D341Med (cell line): ENCODE measurements at regions not wholly inside any gene's neighbourhood (a gene's known extent, or its start where the extent isn't known, plus 50 kb on each side); places are given as distances from the start of the nearest gene placed in this dataset.
"Not testable (repeated sequence)": the region's sequence is repeated elsewhere in the genome, so short reads cannot be mapped to it uniquely, and the experiment has no call there.

Experiments used
- DNase-seq: peaks from one replicate; pipeline ENCODE4 v3.0.0; 2012; ENCODE audit warnings: low spot score

DNA sequence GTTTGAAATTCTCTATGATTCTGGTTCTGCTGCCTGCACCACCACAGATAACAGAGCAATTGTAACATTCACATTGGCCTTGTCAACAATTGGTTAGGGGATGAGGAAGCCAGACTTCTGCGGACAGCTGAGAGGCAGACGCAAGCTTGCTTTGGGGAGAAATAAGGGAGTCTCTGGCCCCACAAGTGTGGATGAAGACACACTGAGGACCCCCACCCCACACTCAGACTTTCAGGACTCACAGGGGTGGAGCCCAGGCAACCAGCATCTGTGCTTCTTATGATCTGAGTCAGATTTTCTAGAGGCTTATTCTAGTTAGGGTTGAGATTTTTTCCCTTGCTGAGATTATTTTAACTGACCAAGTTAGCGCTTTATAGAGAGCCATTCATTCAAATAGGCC, 140.3 kb upstream of the IRX2 start:
- DNase-seq: no peak

DNA sequence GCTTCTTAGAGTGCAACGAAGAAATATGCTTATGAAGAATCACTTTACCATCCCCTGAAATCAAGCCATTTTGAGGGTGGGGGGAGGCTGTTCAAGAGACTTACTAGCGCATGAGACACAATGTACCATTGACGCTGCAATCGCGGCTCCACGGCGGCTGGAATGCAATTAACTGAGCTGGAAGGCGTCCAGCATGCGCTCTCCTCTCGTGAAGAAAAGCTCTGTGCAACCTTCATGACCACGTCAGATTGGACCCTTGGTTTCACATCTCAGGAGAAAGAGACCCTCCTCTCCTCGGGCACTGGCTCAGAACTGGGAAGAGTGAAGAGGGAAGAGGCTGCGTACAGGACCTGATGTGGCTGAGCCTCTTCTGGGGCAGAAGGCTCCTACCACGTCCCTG, 138.5 kb upstream of the IRX2 start:
- no peak for DNase-seq

DNA sequence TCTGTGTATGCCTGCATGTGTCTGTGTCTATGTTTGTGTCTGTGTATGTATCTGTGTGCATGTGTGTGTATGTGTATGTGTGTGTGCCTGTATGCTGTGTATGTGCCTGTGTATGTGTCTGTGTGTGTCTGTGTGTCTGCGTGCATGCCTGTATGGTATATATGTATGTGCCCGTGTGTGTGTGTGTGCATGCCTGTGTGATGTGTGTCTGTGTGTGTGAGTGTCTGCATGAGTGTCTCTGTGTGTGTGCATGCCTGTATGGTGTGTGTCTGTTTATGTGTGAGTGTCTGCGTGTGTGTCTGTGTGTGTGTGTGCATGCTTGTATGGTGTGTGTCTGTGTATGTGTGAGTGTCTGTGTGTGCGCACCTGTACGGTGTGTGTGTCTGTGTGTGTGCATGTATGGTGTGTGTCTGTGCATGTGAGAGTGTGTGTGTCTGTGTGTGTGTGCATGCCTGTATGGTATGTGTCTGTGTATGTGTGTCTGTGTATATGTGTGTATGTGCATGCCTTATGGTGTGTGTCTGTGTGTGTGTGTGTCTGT, 137.1 kb upstream of the IRX2 start:
- DNase-seq: no peak

DNA sequence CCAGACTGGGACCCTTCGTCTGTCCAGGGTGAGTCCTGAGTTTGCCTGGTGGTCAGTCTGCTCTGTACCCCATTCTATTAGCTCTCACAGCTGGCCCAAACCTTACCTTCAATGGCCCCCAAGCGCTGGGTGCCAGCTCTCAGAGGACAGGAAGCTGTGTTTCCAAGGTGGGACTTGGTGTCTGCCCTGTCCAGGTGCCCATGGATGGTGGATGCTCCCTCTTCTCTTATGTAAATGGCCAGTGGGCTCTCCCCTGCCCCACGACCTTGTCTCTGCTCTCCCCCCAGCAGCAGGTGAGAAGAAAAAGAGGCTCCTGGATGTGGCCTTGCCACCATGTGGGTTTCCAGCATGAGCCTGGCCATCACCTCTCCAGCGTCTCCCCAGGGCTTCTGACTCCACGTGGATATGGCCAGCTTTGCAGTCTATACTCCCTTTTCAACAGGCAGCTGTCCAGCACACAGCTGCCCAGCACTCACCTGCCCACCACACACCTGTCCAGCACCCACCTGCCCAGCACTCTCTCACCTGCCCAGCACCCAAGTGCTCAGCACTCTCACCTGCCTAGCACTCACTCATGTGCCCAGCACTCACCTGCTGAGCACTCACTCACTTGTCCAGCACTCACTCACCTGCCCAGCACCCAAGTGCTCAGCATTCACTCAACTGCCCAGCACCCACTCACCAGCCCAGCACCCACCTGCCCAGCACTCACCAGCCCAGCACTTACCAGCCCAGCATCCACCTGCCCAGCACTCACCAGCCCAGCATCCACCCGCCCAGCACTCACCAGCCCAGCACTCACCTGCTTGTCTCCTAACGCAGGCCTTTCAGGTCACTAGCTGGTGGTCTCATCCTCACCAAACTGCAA, 136.2 kb upstream of the IRX2 start:
- DNase-seq: no peak

DNA sequence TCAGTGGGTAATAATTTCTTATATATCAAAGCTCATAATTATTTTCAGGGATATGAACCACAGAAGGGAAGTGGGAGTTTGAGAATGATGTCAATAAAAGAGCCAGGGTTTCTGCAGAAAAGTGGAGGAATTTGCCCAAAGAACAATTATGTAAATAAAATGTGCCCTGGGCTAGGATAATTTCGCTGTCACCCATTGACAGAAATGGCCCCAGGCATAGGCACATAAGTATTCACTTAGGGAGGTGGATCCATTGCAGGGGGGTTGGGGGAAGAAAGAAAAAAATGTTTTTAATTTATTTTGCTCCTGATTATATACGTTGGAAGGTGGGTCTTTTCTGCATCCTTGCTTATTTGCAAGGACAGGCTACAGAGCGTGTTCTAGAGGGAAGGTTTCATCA, 135.1 kb upstream of the IRX2 start:
- DNase-seq: no peak

DNA sequence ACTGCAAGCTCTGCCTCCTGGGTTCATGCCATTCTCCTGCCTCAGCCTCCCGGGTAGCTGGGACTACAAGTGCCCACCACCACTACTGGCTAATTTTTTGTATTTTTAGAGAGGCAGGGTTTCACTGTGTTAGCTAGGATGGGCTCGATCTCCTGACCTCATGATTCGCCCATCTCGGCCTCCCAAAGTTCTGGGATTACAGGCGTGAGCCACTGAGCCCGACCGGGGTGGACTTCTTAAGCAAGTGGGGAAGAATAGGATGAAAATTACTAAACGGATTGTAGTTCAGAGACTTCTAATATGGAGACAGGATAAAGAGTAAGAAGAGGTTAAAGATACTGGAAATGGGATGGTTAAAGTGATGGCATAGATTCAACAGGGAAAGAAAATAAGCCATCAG, 132.3 kb upstream of the IRX2 start:
- no peak for DNase-seq

DNA sequence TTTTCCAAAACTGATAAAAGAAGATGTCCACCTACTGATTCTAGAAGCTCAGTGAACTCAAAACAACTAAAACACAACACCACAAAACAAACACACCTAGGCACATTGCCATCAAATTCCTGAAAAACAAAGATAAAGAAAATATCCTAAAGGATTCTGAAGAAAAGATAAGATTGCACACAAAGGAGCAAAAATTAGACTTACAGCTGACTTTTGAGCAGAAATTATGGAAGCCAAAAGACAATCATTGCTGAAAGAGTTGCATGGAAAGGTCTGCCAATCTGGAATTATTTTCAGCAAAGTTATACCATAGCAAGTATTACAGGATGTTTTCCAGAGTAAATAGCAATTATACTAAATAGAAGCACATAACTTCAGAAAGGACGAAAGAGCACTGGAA, 128.2 kb upstream of the IRX2 start:
- no peak for DNase-seq

DNA sequence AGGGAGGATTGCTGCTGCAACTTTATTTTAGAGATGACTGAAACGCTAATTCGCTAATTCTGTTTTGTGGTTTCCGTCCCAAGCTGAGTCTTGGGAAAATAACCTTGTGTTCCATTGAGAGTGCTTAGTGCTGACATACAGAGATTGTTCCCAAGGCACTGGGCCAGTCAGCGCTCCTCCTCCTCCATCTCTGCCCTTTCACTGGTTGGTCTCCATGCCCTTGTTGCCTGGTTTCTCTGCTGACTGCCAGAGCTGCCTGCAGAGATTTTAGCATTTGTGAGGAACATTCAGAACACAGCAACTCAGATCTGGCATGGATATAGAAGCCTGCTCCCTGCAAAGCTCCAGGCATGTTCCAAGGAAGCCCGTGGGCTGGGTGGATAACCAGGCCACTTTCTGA, 126.0 kb upstream of the IRX2 start:
- DNase-seq: no peak

DNA sequence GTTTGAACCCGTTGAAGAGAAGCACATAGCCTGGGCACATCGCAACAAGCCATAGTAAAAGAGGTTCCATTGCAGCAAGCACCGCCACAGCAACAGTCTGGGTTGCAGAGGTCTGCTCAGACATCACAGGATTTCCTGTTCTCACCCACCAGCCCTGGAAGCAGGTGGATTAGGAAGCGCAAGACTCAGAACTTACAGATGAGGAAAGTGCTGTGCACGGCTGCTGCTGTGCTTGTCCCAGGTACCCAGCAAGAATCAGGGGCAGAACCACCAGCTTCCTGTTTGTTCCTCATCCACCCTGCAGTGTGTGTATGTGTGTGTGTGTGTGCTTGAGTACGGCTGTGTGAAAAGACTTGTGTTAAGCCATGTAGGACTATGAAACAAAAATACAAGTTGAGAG, 124.7 kb upstream of the IRX2 start:
- DNase-seq: no peak

DNA sequence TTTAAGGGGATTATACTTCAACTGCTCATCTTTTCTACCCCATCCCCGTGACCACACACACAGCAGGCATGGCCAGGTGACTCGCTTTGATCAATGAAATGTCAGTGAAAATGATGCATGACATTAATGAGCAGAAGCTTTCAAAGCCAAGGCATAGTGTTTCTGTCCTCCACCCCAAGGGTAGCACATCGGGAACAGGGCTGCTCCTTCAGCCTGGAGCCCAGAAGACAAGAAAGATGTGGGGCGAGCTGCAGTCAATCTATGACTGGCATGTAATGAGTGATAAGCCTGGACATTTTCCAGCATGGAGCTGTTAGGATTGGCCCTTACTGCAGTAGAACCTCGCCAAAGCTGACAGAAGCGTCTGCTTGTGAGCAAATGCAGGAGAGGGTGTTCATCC, 122.6 kb upstream of the IRX2 start:
- DNase-seq: no peak

DNA sequence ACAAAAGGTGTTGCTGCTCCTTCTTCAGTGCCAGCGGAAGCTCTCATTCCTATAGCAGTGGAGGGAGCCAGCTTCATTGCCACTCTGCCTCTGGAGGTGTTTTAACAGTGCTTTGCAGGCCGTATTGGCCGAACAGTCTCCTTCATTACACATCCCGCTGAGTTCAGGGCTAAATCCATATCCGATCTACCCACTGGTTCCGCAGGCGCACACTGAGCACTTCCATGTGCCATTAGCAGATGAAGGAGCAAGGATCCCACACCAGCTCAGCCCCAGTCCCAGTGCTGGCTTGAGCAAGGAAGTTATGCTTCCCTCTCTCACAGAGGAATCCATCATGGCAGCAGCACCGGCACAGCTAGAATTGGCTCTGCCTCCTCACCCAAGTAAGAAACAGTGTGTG, 121.2 kb upstream of the IRX2 start:
- no peak for DNase-seq

DNA sequence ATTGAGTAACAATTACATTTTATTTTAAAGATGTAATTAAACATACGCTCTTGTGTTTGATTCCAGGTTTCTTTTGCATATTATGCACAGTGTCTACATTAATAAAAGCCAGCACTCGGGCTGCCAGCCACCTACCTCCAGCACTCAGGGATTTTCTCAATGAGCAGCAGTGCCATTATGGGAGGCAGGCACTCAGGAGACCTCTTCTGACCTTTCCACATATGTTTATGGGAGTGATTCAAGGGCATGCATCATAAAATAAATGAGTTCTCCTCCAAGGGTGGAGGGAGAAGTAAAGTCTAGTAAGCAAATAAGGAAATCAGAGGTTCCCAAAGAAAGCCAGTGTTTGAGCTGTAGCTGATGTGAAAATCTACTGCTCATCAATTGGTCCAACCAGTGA, 119.8 kb upstream of the IRX2 start:
- DNase-seq: no peak

DNA sequence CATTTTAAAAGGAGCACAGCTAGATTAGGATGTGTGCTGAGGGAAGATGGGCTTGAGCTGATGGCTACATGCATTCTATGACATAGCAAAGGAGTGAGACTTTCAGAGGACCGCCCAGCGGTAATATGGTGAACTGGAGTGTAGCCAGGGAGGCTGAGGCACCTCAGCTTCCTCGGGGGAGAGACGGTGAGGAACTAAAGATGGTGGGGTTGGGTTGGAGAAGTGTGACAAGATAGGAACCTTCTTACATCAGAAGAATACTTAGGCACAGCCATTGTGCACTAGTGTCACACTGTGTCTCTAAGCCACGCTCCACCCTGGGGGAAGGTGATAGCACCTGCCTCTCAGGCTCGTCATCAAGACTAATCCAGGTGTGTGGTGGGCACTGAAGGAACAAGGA, 118.0 kb upstream of the IRX2 start:
- no peak for DNase-seq

DNA sequence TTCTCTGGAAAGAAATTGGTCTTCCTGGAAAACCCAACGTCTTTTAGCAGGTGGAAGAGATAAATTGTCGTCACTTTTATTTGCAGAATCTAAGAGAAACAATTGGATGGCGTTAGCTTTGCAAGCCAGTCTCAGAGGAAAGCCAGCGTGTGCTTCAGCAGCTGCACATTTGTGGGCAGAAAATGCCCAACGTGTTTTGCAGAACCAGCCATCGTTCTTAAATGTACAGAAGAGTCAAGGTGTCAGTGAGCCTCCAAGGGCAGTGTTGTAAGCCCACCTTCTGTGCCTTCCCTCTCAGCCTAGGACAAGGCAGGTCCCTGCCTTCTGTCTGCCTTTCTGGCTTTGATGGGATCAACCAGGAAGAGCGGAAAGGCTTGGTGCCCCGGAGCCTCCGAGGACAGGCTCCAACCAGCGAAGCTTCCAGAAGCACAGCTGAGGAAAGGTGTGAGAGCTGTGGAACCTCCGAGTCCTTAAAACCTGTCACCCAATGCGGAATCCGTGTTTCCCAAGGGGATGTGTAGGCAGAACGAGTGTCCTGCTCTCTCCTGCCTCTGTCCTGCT, 116.0 kb upstream of the IRX2 start:
- DNase-seq: no peak

DNA sequence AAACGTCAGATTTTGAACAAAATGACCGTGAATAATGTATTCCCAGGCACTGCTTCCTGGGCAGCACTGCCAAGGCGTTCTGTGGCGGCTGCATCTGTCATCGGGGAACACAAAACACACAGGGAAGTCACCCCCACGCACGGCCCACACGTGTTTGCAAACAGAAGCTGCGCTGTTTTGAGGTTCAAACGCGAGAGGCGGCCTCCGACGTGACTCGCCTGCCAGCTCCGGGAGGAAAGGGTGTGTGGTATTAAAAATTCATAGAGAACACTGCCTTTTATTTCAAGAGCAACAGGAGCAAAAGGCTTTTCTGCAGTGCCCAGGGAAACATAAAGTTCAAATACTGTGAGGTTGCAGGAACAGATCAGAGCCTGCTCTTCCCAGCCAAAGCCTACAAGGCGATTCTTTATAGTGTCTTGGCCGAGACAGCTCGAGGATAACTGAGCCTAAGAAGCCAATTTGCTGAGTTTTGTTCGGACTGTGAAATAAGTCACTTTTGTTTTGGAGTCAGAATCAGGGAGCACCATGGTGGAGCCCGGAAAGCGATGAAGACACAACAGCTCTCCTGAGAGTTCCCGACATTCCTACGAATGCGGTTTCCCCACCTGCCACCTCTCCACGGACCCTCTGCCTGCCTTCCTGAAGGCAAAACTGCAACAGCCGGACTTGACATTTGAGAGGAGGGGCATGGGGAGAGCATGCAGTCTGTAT, 115.3 kb upstream of the IRX2 start:
- no peak for DNase-seq

DNA sequence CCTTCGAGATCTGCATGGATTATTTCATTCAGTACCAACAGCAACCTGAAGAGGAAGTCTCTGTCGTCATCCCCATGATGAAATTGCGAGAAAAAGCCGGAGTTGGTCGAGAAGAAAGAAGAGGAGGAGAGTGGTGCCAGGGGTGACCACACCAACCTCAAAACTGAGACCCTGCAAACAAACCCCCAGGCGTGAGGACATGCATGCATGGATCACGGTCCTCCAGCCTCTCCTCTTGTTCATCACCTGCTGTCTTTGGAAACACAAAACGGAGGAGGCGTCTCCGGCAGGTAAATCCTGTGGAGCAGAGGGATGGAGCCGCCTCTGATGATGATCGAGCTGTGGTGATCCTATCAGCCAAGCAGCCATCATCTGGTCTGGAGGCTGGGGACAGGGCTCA, 114.4 kb upstream of the IRX2 start:
- no peak for DNase-seq

DNA sequence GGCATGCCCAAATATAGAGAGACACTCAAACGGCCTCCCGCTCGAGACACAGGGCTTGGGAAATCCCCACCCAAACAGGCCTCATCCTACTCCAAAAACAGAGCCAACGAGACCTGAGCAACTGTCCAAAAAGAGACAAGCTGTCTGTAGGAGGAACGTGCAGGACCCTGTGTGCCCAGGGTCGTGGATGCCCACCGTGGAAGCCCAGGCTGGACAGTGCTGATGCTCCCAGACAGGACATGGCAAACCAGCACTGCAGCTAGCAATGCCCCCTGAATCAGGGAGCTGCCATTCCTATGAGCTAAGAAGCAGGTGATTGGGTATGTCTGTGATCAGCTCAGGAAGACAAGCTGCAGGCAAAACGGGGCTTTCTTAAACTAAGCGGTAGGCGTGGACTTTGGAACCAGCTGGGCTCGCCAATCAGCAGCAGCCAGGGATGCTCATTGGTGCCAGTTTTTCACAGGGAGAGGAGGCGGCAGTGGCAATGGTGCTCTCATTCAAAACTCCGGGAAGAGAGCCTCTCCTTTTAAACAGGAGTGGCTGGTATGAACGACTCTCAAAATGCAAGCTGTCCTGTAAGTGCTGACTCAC, 113.1 kb upstream of the IRX2 start:
- no peak for DNase-seq

DNA sequence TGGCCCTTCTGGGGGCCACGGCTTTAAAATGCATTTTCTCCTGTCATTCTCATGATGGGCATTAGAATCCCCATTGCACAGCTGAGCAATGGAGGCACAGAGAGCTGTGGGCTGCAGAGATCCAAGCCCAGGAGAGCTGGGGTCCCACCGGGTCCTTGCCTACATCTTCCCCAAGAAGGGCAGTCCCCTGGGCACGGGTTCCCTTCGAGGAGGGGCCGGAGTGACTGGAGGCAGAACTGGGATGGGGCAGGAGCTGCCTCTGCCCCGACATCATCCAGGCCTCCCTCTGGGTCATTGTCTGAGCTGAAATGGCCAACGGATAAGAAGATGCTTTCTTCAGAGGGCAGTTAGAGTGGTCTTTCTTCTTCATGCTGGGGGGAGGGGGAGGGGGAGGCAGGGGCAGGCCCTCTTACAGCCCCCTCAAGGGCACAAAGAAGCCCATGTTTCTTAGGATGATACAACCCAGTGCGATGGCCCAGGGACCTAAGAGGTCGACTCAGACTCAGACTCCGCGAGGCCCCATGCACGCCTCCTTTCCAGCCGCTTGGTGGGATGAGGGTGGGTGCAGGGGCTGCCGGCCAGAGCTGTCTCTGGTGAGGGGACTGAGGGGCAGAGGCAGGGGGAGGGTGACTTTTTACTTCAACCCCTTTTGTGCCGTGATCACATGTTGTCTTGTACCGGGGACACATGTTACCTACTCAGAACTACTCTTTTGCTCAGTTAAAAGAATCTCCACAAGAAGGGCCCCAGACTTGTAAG, 112.4 kb upstream of the IRX2 start:
- DNase-seq: no peak

DNA sequence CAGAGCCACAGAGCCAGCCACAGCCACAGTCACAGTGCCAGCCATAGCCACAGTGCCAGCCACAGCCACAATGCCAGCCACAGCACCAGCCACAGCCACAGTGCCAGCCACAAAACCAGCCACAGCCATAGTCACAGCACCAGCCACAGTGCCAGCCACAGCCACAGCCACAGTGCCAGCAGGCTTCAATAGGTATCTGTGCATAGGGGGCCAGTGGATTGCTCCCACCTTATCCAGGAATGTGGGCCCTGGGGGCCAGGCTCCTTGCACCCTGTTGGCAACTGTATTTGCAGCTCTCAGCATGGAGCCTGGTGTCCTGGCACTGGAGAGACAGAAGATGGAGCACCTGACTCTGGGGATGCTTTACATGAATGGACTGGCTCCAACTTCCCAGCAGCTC, 111.7 kb upstream of the IRX2 start:
- DNase-seq: no peak

DNA sequence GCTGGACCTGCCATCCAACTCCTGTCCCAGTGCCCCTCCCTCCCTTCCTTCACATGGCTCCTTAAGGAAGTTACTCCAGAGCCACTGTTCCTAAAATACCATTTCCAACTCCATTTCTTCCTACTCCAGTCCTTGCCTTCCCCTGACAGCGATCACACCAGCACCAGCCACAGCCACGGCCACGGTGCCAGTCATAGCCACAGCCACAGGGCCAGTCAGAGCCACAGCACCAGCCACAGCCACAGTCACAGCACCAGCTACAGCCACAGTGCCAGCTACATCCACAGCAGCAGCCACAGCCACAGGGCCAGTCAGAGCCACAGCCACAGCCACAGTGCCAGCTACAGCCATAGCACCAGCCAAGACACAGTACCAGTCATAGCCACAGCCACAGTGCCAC, 110.7 kb upstream of the IRX2 start:
- DNase-seq: not testable (repeated sequence)

DNA sequence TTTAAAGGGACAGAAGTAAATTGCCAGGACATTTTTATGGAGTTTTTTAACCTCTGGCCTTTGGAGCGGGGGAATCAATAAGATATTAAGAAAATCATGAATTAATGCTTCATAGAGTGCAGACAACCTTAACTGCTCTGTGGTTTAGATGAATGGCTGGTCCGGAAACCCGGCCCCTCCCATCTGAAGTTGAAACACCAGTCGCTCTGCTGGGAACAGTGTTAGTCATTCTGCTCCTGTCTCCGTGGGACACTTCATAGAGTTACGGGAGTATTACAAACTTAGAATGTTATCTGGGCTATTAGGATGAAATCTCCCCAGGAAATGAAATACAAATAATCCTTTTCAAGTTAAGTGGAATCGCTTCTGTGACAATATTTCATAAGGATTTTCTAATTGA, 110.1 kb upstream of the IRX2 start:
- DNase-seq: no peak

DNA sequence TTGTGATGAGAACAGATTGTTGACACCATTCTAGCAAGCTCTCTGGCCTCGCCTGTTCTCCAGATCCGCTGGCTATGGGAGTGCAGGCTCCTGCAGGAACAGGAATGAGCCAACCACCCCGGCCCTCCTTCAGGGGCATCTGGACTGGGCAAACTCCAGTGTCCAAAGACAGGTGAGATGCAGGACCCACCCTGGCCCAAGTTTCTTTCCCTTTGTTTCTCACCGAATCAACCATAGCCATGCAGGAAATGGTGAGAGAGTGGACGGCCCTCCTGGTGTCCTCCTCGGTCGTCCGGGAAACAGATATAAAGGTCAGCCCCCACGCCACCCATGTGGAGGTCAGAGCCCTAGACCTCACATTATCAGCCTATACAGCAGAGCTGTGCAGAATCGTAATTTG, 108.6 kb upstream of the IRX2 start:
- DNase-seq: no peak
